ENCODE measurements at regions not wholly inside any gene's neighbourhood (a gene's known extent, or its start where the extent isn't known, plus 50 kb on each side); places are given as distances from the start of the nearest gene placed in this dataset.

DNA sequence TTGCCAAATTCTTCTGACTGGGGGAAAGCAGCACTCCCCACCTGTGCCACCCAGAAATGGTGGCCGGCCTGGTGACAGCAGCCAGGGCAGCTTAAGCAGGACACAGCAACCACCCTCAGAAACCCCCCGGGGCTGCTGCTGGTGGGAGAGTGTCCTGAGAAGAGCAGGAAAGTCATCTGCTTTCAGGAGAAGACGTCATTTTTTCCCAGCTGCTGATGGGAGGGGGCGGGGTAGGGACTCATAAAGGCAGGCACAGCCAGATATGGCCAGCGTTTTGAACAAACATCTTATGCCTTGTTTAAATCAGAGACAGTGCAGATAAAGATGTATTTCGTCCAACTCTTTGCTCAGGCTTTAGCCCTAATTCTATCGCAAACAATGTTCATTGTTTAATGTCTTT is 139.5 kb downstream of the LRRC30 start (continued):
- TF ChIP-seq RORB (CRISPR knock-in tag; IDR thresholded peaks at IDR 0.05) = no peak
- TF ChIP-seq ZNF219 (CRISPR knock-in tag; IDR thresholded peaks at IDR 0.05; ENCODE audit: borderline replicate concordance) = no peak
- TF ChIP-seq, protein P1, sequence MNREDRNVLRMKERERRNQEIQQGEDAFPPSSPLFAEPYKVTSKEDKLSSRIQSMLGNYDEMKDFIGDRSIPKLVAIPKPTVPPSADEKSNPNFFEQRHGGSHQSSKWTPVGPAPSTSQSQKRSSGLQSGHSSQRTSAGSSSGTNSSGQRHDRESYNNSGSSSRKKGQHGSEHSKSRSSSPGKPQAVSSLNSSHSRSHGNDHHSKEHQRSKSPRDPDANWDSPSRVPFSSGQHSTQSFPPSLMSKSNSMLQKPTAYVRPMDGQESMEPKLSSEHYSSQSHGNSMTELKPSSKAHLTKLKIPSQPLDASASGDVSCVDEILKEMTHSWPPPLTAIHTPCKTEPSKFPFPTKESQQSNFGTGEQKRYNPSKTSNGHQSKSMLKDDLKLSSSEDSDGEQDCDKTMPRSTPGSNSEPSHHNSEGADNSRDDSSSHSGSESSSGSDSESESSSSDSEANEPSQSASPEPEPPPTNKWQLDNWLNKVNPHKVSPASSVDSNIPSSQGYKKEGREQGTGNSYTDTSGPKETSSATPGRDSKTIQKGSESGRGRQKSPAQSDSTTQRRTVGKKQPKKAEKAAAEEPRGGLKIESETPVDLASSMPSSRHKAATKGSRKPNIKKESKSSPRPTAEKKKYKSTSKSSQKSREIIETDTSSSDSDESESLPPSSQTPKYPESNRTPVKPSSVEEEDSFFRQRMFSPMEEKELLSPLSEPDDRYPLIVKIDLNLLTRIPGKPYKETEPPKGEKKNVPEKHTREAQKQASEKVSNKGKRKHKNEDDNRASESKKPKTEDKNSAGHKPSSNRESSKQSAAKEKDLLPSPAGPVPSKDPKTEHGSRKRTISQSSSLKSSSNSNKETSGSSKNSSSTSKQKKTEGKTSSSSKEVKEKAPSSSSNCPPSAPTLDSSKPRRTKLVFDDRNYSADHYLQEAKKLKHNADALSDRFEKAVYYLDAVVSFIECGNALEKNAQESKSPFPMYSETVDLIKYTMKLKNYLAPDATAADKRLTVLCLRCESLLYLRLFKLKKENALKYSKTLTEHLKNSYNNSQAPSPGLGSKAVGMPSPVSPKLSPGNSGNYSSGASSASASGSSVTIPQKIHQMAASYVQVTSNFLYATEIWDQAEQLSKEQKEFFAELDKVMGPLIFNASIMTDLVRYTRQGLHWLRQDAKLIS (CRISPR knock-in tag; IDR thresholded peaks at IDR 0.05; ENCODE audit: borderline replicate concordance) = no peak
- no peak for TF ChIP-seq JUN (CRISPR knock-in tag; IDR thresholded peaks at IDR 0.05)
- no peak for TF ChIP-seq TEAD4 (CRISPR knock-in tag; IDR thresholded peaks at IDR 0.05)
- TF ChIP-seq, protein P2, sequence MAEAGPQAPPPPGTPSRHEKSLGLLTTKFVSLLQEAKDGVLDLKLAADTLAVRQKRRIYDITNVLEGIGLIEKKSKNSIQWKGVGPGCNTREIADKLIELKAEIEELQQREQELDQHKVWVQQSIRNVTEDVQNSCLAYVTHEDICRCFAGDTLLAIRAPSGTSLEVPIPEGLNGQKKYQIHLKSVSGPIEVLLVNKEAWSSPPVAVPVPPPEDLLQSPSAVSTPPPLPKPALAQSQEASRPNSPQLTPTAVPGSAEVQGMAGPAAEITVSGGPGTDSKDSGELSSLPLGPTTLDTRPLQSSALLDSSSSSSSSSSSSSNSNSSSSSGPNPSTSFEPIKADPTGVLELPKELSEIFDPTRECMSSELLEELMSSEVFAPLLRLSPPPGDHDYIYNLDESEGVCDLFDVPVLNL (CRISPR knock-in tag; IDR thresholded peaks at IDR 0.05; ENCODE audit: borderline replicate concordance, low read depth) = no peak

DNA sequence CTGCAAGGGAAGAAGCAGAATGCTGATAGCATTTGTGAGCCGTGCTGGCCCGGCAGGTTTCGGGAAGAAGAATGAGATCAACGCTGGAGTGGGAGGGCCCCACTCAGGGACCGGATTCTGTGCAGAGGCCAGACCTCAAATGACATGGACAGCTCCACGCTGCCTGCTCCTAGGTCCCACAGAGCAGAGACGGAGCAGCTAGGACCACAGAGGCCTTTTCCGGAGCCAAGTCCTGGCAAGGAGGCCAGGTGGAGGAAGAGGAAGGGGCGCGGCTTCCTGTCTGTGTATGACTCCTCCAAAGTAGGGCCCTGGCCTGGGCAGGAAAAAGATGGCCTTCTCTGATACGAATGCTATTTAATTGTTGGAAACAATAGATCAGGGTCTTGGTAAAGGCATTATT is 139.9 kb downstream of the LRRC30 start:
- Mint-ChIP-seq H3K4me3 (no peak overlapping the region), H3K27ac (no peak overlapping the region), H3K4me1 (0 out of 2 replicates have a peak, but pooled peaks cover 2% of the 10 kb centered on the region), H3K27me3 (ENCODE audit: low read depth) (no peaks in the 10 kb centered on the region), H3K36me3 (no peaks in the 10 kb centered on the region), H3K9me3 (no peaks in the 10 kb centered on the region)
- no peak for ATAC-seq
- no peak for DNase-seq (ENCODE audit: low spot score)
- CTCF ChIA-PET = no interaction called here
- POLR2A ChIA-PET = no interaction called here
- TF ChIP-seq ZBTB21 (CRISPR knock-in tag; IDR thresholded peaks at IDR 0.05; ENCODE audit: borderline replicate concordance) (no peak), CBFB (CRISPR knock-in tag; IDR thresholded peaks at IDR 0.05; ENCODE audit: low read depth) (no peak), ESRRA (CRISPR knock-in tag; IDR thresholded peaks at IDR 0.05; ENCODE audit: borderline replicate concordance) (no peak), TP53 (CRISPR knock-in tag; IDR thresholded peaks at IDR 0.05) (no peak), SMAD4 (CRISPR knock-in tag; IDR thresholded peaks at IDR 0.05) (no peak), SMAD3 (CRISPR knock-in tag; IDR thresholded peaks at IDR 0.05; ENCODE audit: borderline replicate concordance) (no peak), JUN (CRISPR knock-in tag; IDR thresholded peaks at IDR 0.05) (no peak), ZNF263 (CRISPR knock-in tag; IDR thresholded peaks at IDR 0.05; ENCODE audit: low read depth) (no peak), GABPB1 (CRISPR knock-in tag; IDR thresholded peaks at IDR 0.05) (no peak)
- TF ChIP-seq, protein P3, sequence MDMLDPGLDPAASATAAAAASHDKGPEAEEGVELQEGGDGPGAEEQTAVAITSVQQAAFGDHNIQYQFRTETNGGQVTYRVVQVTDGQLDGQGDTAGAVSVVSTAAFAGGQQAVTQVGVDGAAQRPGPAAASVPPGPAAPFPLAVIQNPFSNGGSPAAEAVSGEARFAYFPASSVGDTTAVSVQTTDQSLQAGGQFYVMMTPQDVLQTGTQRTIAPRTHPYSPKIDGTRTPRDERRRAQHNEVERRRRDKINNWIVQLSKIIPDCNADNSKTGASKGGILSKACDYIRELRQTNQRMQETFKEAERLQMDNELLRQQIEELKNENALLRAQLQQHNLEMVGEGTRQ (CRISPR knock-in tag; IDR thresholded peaks at IDR 0.05) = no peak
- TF ChIP-seq, protein P4, sequence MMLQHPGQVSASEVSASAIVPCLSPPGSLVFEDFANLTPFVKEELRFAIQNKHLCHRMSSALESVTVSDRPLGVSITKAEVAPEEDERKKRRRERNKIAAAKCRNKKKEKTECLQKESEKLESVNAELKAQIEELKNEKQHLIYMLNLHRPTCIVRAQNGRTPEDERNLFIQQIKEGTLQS (CRISPR knock-in tag; conservative IDR thresholded peaks at IDR 0.05) = no peak
- TF ChIP-seq, protein P5, sequence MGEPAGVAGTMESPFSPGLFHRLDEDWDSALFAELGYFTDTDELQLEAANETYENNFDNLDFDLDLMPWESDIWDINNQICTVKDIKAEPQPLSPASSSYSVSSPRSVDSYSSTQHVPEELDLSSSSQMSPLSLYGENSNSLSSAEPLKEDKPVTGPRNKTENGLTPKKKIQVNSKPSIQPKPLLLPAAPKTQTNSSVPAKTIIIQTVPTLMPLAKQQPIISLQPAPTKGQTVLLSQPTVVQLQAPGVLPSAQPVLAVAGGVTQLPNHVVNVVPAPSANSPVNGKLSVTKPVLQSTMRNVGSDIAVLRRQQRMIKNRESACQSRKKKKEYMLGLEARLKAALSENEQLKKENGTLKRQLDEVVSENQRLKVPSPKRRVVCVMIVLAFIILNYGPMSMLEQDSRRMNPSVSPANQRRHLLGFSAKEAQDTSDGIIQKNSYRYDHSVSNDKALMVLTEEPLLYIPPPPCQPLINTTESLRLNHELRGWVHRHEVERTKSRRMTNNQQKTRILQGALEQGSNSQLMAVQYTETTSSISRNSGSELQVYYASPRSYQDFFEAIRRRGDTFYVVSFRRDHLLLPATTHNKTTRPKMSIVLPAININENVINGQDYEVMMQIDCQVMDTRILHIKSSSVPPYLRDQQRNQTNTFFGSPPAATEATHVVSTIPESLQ (CRISPR knock-in tag; IDR thresholded peaks at IDR 0.05) = no peak
- TF ChIP-seq, protein P6, sequence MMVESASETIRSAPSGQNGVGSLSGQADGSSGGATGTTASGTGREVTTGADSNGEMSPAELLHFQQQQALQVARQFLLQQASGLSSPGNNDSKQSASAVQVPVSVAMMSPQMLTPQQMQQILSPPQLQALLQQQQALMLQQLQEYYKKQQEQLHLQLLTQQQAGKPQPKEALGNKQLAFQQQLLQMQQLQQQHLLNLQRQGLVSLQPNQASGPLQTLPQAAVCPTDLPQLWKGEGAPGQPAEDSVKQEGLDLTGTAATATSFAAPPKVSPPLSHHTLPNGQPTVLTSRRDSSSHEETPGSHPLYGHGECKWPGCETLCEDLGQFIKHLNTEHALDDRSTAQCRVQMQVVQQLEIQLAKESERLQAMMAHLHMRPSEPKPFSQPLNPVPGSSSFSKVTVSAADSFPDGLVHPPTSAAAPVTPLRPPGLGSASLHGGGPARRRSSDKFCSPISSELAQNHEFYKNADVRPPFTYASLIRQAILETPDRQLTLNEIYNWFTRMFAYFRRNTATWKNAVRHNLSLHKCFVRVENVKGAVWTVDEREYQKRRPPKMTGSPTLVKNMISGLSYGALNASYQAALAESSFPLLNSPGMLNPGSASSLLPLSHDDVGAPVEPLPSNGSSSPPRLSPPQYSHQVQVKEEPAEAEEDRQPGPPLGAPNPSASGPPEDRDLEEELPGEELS (CRISPR knock-in tag; IDR thresholded peaks at IDR 0.05) = no peak
